Common myeloid progenitor, CD34-positive (primary cell): ENCODE measurements at regions not wholly inside any gene's neighbourhood (a gene's known extent, or its start where the extent isn't known, plus 50 kb on each side); places are given as distances from the start of the nearest gene placed in this dataset.

Experiments used
- CTCF ChIA-PET: fragments of 350-600 bp; sonication (Branson Sonifier 250); formaldehyde crosslinking; loops from one replicate; lab custom pipeline; 2021; ENCODE audit warnings: antibody characterized with exemption; lab: Charles Lee
- POLR2A ChIA-PET: fragments of 350-600 bp; sonication (Branson Sonifier 250); formaldehyde crosslinking; loops from one replicate; lab custom pipeline; 2021; ENCODE audit warnings: antibody characterized with exemption; lab: Charles Lee
- DNase-seq, 3 donors: peaks; one replicate each; pipeline versions ENCODE4 v3.0.0 to v3.0.0-alpha.2; 2013
- H3K27ac ChIP-seq, 2 experiments: 1 replicate in 1 of 2; 2 replicates in 1 of 2; pipeline ENCODE4 v1.7.0; 2013; ENCODE audit warnings: inconsistent platforms in 2 of 2, low read length in 2 of 2, mild to moderate bottlenecking in 2 of 2, low read depth in 1 of 2, moderate library complexity in 1 of 2; ENCODE audit not compliant: severe bottlenecking in 2 of 2, insufficient read depth in 1 of 2, poor library complexity in 1 of 2
- H3K27me3 ChIP-seq, 5 experiments: replicated peaks in 2 of 5; 1 replicate in 3 of 5; 2 replicates in 2 of 5; pipeline versions ENCODE4 v1.6.1 to v1.7.0; 2013; ENCODE audit warnings: low read length in 4 of 5, mild to moderate bottlenecking in 2 of 5, moderate library complexity in 2 of 5, inconsistent platforms in 1 of 5; ENCODE audit not compliant: insufficient read depth in 5 of 5, control insufficient read depth in 4 of 5
- H3K36me3 ChIP-seq, 4 experiments: 1 replicate in 2 of 4; 2 replicates in 2 of 4; pipeline versions ENCODE4 v1.6.1 to v1.7.0; 2013; ENCODE audit warnings: low read length in 3 of 4, control low read depth in 1 of 4, mild to moderate bottlenecking in 1 of 4; ENCODE audit not compliant: control insufficient read depth in 4 of 4, insufficient read depth in 4 of 4
- H3K4me1 ChIP-seq, 4 experiments: 1 replicate in 3 of 4; 2 replicates in 1 of 4; pipeline versions ENCODE4 v1.6.1 to v1.7.1; 2013; ENCODE audit warnings: low read length in 3 of 4, mild to moderate bottlenecking in 3 of 4, control low read depth in 1 of 4, inconsistent platforms in 1 of 4, moderate library complexity in 1 of 4; ENCODE audit not compliant: control insufficient read depth in 4 of 4, insufficient read depth in 4 of 4; ENCODE audit errors: control extremely low read depth in 1 of 4
- H3K4me3 ChIP-seq, 7 experiments: 1 replicate in 4 of 7; 2 replicates in 3 of 7; pipeline versions ENCODE4 v1.5.1 to v1.7.0; 2013; ENCODE audit warnings: mild to moderate bottlenecking in 7 of 7, low read length in 6 of 7, moderate library complexity in 6 of 7, inconsistent platforms in 2 of 7, low read depth in 2 of 7, control low read depth in 1 of 7; ENCODE audit not compliant: insufficient read depth in 4 of 7, control insufficient read depth in 1 of 7; ENCODE audit errors: extremely low read depth in 1 of 7
- H3K9me3 ChIP-seq, 5 experiments: 1 replicate in 4 of 5; 2 replicates in 1 of 5; pipeline versions ENCODE4 v1.6.1 to v1.7.1; 2013; ENCODE audit warnings: low read length in 4 of 5, mild to moderate bottlenecking in 2 of 5, inconsistent platforms in 1 of 5, low read depth in 1 of 5, moderate library complexity in 1 of 5; ENCODE audit not compliant: control insufficient read depth in 4 of 5, insufficient read depth in 2 of 5; ENCODE audit errors: control extremely low read depth in 1 of 5
- WGBS: methylation state at CpG from one replicate; pipeline ENCODE4 v1.1.5; 2013; ENCODE audit not compliant: insufficient coverage; 5-methylcytosine and 5-hydroxymethylcytosine counted together

DNA sequence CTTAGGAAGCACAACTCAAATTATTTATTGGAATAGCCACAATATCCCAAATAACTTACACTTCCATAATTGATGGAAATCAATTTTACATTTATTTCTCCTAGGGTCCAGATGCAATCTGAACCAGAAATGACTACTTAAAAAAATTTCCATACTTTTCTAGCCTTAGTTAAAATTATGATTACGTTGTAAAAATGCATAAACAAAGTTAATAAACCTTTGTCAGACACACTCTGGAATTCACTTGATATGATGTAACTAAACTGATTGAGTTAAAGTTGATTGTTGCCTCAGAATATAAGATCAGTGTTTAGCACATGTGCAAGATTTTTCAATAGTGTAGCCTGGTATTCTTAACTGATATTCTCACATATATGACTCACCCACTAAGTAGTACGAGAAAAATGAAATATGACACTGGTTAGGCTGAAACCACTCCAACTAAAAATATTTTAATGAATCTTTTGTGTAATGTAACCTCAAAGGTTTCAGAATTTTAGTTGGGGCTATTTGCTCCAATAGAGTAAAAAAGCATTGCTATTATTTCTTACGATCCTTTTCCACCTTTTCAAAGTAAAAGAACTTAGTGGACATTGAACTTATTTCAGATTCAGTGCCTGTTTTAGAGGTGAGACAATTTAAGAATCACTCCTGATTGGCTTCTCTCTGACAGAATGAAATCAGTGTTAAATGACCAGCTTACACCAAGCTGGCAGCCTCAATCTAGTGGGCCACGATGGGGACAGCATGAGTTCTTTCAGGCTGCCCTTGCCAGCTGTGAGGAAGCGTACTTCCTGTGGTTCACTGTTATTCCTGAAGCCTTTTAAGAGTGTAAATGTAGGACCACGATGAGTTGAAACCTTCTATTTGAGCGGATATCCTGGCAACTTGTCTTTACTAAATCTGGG is 277.2 kb upstream of the CDH9 start:
- Histone ChIP-seq H3K4me1 (peaks cover 0 to 3% (median 0%) of the 10 kb centered on the region in 4 experiments), H3K27me3 (no peaks in the 10 kb centered on the region), H3K36me3 (no peaks in the 10 kb centered on the region), H3K27ac (no peak overlapping the region), H3K4me3 (no peak overlapping the region), H3K9me3 (no peaks in the 10 kb centered on the region)
- no peak for DNase-seq
- CTCF ChIA-PET, result interaction anchor here (0.6 kb wide), 1 partner anchor 1820 kb away, joined by 3 read pairs; no protein-coding TSS in a partner anchor
- 75% methylated on average over 2 of the region's 7 CpGs for WGBS
- POLR2A ChIA-PET, result no interaction called here

DNA sequence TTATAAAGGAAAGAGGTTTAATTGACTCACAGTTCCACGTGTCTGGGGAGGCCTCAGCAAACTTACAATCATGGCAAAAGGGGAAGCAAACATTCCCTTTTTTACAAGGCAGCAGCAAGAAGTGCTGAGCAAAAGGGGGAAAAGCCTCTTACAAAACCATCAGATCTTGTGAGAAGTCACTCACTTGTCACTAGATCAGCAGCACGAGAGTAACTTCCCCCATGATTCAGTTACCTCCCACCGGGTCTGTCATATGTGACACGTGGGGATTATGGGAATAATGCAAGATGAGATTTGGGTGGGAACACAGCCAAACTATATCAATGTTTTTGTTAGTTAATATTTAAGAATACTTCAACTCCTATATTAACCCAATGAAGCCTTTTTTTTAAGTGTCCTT is 275.2 kb upstream of the CDH9 start:
- no peaks in the 10 kb centered on the region for H3K36me3 ChIP-seq
- peak in 1 of 3 donors; percentile 8 for DNase-seq
- H3K27me3 ChIP-seq, result no peaks in the 10 kb centered on the region
- peaks cover 0 to 3% (median 1%) of the 10 kb centered on the region in 4 experiments for H3K4me1 ChIP-seq
- ChIA-PET CTCF (no interaction called here), POLR2A (no interaction called here)
- no peak overlapping the region for H3K27ac ChIP-seq
- H3K9me3 ChIP-seq, result no peaks in the 10 kb centered on the region
- 14% methylated on average over 1 of the region's 4 CpGs for WGBS
- H3K4me3 ChIP-seq, result peak overlapping the region in 1 of 7 experiments; percentile 13

DNA sequence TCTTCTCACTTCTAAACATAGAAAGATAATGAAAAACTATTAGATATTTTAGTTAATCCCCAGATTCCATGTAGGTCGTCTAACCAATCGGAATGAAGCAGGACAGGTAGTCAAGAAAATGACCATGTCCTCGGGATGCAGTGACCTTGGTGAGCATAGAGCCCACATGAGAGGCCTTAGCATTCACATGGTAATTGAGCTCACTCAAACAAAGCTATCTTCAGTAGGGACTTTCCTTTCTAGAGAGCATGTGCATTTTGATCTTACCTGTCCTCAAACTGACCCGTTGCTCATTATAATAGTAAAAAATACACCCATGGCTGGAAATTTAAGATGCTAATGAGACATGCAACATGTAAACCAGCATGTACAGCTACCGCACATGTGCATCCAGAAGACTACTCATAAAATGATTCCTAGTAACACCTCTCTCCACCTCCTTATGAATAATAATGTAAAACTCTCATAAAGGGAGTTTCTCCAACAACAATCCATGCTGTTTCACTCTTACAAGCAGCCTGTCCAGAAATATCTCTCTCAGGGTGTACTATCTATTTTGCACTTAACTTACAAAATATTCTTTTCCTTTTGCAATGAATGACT is 274.0 kb upstream of the CDH9 start:
- 97% methylated on average over 4 of the region's 5 CpGs for WGBS
- DNase-seq, result no peak
- H3K36me3 ChIP-seq, result no peaks in the 10 kb centered on the region
- POLR2A ChIA-PET, result no interaction called here
- no peak overlapping the region for H3K27ac ChIP-seq
- no peaks in the 10 kb centered on the region for H3K9me3 ChIP-seq
- no peaks in the 10 kb centered on the region for H3K27me3 ChIP-seq
- CTCF ChIA-PET, result no interaction called here
- peaks cover 0 to 3% (median 1%) of the 10 kb centered on the region in 4 experiments for H3K4me1 ChIP-seq
- no peak overlapping the region for H3K4me3 ChIP-seq

DNA sequence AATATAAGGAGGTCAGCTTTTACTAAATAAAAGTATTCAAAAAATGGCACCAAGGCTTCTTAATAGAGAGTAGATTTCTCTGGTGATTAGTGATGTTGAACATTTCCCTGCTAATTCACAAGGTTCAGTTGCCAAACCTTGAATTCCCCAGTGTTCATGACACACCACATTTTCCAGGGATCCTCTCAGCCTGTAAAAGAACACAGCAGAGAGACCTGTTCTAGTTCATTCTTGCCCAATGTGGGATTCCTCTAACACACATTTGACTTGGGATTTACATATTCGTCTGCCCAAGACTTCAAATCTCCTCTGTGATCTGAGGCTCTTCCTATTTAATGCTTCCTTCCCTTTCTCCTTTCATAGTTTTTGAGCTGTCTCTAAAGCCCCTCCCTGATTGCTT is 273.2 kb upstream of the CDH9 start:
- no peak overlapping the region for H3K4me3 ChIP-seq
- H3K9me3 ChIP-seq, result no peaks in the 10 kb centered on the region
- no peak for DNase-seq
- no peak overlapping the region for H3K27ac ChIP-seq
- no peaks in the 10 kb centered on the region for H3K36me3 ChIP-seq
- H3K4me1 ChIP-seq, result peaks cover 0 to 3% (median 1%) of the 10 kb centered on the region in 4 experiments
- WGBS, result 24% methylated on average over 1 of the region's 1 CpG
- H3K27me3 ChIP-seq, result no peaks in the 10 kb centered on the region
- ChIA-PET POLR2A (no interaction called here), CTCF (no interaction called here)

DNA sequence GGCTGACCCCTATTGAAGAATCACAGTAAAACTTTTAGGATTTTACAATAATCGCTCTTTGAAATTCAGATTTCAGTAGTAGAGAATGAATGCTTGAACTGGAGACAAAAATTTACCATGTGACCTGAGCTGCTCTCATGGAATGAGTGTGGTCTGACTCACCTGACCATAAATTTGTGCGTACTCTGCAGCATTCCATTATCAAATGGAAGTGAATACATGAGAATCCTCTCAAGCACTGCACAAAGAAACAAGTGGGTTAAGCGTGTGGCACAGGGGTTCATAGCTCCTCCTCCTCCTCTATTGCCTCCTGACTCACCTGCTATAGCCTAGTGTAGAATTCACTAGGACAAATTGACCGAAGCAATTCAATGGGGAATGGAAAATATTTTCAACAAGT is 269.8 kb upstream of the CDH9 start:
- H3K27me3 ChIP-seq, result no peaks in the 10 kb centered on the region
- ChIA-PET POLR2A (no interaction called here), CTCF (interaction anchor here (0.9 kb wide), 1 partner anchor 94 kb away, joined by 3 read pairs; no protein-coding TSS in a partner anchor)
- DNase-seq, result no peak
- H3K4me1 ChIP-seq, result peaks cover 0 to 3% (median 1%) of the 10 kb centered on the region in 4 experiments
- no peak overlapping the region for H3K27ac ChIP-seq
- H3K36me3 ChIP-seq, result no peaks in the 10 kb centered on the region
- 100% methylated on average over 2 of the region's 4 CpGs for WGBS
- no peaks in the 10 kb centered on the region for H3K9me3 ChIP-seq
- no peak overlapping the region for H3K4me3 ChIP-seq

DNA sequence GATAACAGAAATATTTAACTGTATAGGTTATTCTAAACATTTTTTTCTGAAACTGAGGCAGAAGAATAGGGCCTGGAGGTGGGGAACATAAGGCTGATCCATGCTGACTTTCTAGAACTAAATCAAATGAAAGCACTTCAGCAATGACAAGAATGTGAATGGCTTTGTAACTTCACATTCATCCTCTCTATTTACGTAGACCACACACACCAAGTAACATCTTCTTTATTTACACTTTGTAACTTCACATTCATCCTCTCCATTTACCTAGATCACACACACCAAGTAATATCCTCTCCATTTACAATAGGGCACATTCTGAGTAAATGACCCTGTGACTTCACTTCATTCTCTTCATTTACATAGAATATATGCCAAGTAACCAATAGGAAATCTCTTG is 251.8 kb upstream of the CDH9 start:
- Histone ChIP-seq H3K36me3 (no peaks in the 10 kb centered on the region), H3K27me3 (no peaks in the 10 kb centered on the region), H3K4me1 (no peaks in the 10 kb centered on the region), H3K4me3 (no peak overlapping the region), H3K27ac (no peak overlapping the region), H3K9me3 (peaks cover 0 to 12% (median 0%) of the 10 kb centered on the region in 5 experiments)
- 100% methylated on average over 1 of the region's 1 CpG for WGBS
- DNase-seq, result no peak
- ChIA-PET POLR2A (no interaction called here), CTCF (no interaction called here)

DNA sequence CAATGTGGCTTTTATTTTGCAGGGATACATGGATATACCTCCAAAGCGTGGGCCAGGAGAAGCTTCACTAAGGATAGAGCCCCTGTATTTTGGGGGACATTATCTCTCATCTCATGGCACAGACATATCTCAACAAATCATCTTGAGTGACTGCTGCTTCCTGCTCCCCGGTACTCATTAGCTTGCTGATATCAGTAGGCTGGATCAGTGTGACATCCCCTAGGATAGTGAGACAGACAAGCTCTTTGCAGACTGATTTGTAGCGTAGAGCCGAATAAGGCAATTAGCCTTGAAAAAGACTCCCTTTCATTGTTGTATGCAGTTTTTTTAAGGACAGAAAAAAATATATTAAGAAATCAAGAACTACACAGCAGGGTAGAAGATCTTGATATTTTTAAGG is 237.7 kb upstream of the CDH9 start:
- 14% methylated on average over 1 of the region's 4 CpGs for WGBS
- ChIA-PET CTCF (no interaction called here), POLR2A (no interaction called here)
- Histone ChIP-seq H3K27ac (no peak overlapping the region), H3K4me1 (no peaks in the 10 kb centered on the region), H3K4me3 (no peak overlapping the region), H3K27me3 (no peaks in the 10 kb centered on the region), H3K36me3 (no peaks in the 10 kb centered on the region), H3K9me3 (no peaks in the 10 kb centered on the region)
- no peak for DNase-seq
